Retina (tissue), 1 donor: ENCODE measurements at regions not wholly inside any gene's neighbourhood (a gene's known extent, or its start where the extent isn't known, plus 50 kb on each side); places are given as distances from the start of the nearest gene placed in this dataset.

ENCODE experiments used
- DNase-seq: peaks from one replicate; pipeline ENCODE4 v3.0.0-alpha.2; 2016

DNA sequence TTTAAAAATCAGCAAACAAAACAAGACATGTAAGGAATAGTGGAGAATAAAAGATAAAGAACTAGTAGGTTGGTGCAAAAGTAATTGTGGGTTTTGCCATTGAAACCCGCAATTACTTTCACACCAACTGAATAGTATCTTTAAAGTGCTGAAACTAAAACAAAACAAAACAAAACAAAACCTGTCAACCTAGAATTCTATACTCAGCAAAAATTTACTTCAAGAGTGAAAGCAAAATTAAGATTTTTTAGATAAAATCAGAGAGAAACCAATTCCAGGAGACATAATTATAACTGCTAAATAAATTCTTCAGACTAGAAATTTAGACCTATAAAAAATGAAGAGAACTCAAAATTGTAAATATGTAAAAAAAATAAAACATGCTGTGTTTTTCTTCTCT lies 114.0 kb upstream of the TSPAN2 start:
- no peak for DNase-seq

DNA sequence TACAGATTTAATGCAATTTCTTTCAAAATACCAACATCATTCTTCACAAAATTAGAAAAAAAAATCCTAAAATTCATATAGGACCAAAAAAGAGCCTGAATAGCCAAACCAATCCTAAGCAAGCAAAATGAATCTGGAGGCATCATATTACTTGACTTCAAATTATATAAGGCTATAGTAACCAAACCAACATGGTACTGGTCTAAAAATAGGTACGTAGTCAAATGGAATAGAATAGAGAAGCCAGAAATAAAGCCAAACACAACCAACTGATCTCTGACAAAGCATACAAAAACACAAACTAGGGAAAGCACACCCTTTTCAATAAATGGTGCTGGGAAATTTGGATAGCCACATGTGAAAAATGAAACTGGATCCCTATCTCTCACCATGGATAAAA lies 112.3 kb upstream of the TSPAN2 start:
- DNase-seq: no peak

DNA sequence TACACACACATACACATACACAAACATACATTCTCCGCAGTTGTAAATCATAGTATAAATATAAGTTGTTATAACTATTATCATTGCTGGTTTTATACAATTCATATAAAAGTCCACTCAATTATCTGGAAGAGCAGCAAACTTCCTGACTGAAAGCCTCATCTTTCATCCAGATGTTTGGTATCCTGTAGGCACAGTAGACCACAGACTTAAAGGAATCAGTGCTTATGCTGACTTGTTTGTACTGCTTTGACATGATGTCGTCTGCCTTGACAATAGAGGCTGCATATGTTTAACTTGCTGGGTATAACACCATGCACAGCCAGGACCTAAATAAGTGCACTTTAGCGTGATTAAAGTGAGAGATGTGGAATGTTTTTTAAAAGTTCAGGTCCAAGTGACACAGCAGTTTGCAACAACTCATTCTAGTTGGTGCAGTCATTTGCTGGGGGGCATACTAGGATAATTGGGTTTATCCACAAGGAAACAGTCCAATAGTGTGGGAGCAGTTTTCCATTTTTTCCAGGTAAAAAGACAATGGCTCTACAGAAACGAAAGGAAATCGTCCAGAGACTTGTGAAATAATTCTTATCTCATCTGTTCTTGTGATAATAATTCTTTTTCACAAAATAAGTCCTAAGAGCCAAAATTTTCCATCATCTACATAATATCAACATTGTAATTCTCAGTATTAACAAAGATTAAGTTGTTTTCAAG lies 110.3 kb upstream of the TSPAN2 start:
- DNase-seq: no peak

- no peak for DNase-seq
Observed at GRCh38 chr1:115198938-115199337, 109.6 kb upstream of the TSPAN2 start.

GRCh38 chr1:115196296-115196695 lies 107.0 kb upstream of the TSPAN2 start:
- DNase-seq: no peak

DNA sequence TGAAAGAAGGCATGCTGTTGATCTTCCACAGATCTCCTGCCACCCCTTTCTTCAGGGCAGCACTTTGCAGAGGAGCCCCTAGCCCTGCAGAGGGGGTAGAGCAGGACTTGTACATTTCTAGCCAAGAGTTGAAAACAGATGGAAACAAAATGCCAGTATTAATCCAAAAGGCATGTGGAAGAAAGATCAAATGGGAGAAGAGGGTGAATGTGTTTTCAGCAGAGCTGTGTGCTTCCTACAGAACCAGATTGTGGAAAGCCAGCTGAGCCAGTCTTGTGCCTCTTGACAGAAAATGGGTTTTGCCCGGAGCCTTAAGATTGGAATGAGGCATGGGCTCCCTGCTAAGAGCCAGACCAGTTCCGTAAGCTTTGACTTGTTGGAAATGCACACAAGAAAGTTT lies 105.2 kb upstream of the TSPAN2 start:
- no peak for DNase-seq

GRCh38 chr1:115193046-115193828 lies 103.9 kb upstream of the TSPAN2 start:
- DNase-seq: no peak

- DNase-seq: no peak
Observed at GRCh38 chr1:115192200-115192767, 103.0 kb upstream of the TSPAN2 start.

DNA sequence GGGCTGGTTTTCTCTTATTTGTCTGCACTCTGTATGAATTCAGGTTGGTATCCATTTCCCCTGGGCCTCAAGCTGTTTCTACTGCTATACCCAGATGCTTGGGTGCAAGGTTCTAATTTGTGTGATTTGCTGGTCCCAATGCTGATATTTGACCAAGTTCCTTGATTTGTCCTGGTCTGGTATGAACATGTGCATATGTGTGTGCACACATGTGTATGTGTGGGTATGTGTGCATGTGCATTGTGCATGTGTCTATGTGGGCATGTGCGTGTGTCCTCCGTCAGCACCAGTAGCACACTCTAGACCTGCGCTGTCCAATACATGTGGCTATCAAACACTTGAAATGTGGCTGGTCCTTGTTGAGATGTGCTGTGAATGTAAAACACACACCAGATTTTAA lies 102.4 kb upstream of the TSPAN2 start:
- DNase-seq: no peak

- no peak for DNase-seq
Observed at GRCh38 chr1:115190540-115191170, 101.4 kb upstream of the TSPAN2 start.

DNA sequence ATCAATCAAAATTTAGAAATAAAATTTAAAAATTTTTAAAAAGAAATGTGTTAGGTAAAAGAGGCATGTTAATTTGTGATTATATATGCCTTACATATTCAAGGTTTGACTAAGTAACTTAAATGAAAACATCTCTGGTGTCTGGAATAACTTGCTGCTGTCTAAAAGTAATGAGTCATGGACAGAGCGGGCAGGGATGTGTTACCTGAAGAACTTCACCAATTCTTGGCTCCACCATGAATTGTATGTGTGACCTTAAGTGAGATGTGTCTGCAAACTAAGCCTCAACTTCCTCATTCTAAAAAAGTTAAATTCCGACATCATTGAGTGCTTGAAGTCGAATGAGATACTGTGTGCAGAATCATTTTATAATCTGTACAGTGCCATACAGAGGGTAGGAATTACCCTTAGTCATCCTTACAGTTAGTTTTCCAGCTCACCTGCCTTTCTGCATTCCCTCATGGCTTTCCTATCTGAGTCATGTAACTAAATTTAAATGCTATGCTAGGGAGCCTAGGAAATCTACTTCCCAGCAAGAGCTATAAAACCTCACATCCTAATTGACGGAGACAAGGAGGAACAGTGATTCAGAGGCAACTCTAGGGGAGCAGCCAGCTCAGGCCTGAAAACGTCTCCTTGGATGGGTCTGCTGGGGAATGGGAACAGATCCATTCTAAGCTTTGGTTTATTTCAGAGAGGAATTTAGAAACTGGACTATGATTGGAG lies 100.7 kb upstream of the TSPAN2 start:
- DNase-seq: no peak

DNA sequence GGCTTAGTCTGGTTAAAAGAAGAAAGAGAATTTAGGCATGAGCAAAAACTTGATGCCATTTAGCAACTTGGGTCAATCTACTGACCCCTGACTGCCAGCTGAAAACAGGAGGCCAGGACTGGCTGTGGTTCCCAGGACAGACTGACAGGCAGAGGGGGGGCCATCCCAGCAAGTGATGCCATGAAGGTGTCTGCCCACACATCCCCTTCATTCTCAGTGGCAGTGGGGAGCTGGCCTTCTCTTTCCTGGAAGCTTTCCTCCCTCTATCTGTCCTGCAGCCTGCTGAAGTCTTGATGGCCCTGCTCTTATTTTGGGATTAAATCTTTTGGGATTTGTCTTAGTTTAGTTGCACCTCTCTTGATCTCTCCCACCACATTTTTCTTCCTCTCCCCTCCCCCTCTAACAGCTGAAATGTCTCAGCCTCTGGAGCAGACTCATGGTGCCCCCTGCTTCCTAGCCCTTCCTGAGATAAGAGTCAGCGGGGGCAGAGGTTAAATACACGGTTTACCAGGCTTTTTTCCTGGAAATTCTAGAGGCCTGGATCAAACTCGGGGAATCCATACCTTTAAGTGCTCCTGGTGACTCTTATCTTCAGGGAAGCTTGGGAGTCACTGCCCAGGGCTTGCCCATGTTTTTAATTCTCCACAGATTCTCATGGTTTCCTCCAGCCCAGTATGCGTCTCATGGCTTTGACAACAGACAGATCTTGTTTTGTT lies 99.5 kb upstream of the TSPAN2 start:
- no peak for DNase-seq

DNA sequence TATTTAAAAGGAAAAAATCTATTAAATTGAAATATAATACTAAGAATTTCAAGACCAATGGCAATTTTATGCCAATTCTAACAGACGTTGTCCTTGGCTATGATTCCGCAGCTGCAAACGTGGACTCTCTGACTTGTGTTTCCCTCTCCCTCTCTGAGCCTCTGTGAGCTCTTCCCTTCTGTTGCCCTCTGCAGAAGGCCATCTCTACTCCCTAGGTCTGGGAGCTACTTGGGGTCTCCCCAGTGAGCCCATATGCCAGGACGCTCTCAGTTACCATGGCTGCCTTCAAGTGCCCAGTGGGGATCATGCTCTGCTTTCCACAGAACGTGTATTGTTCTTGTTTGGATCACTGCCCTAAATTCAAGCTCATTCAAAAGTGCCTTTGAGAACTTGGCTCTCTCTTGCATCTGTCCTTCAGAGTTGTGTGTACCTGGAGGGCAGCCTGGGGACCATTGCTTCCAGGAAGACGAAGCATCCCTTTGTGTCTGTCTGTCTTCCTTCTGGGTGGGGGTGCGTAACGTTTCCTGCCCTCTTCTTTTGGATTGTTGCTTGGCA lies 97.5 kb upstream of the TSPAN2 start:
- no peak for DNase-seq

GRCh38 chr1:115185336-115185735 lies 96.0 kb upstream of the TSPAN2 start:
- no peak for DNase-seq

DNA sequence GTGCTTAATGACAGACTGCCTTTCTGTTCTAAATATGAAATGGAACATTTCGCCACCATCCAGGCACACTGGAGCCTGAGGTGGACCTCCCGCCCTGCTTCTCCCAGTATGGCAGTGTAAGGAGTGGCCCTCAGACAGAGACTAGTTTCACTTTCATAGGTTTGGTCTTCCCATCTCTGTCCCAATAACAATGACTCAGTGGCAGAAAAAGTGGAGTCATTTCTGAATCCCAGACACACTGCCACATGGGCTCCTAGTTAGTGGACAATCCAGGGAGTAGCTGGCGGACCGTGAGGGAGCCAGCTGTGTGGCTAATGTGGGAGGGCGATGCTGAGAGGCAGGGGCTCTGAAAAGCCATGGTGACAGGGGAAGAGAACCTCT lies 95.6 kb upstream of the TSPAN2 start:
- no peak for DNase-seq

GRCh38 chr1:115184260-115184950 lies 95.1 kb upstream of the TSPAN2 start:
- DNase-seq: no peak

DNA sequence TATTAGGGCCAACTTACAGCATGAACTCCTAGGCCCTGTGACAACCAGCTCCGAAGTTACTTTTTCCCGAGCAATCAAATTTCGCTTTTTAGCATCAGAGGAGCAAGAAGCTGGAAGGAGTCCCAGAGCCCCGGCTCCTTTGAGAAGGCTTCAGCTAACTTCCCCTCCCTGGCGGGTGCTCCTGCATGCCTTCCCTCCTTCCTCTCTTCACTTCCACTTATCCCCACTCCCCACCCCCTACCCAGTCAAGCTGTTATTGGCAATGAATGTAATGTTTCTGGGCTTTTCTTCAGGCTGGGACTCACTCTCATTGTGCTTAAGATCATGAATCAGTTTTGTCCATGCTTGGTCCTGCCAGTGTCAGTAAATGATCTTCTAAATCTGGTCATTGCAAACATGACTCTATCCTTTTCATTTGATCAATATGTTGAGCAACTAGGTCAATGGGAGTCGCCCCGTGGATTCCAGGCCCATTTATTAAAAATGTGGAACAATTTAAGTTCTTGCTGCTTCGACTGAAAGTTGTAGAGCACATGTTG lies 94.5 kb upstream of the TSPAN2 start:
- no peak for DNase-seq

GRCh38 chr1:115183158-115183557 lies 93.9 kb upstream of the TSPAN2 start:
- DNase-seq: no peak

DNA sequence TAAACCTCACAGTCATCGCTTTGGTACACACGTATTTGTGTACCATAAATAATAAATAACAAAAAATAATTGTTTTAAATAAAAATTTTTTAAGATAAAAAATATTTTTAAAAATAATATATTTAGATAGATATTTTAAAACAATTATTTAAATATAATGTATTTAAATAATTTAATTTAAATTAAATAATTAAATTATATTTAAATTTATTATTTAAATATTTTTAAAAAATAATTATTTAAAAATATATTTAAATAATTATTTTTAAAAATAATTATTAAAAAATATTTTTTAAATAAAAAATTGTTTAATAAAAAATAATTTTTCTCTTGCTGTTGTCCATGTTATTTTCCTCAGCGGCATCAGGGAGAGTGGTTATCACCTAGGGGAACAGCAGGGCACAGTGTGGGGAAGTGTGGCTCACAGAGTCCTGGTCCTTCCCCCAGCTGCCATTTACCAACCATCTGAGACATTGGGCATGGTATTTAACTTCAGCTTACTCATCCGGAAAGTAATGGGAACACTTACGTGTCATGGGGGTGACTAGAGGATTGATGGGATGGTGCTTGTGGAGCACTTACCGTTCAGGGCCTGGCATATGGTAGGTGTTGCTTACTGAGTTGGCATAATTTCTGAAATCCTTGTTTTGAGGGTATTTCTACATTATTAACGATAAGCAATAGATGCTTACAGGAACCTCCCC lies 92.9 kb upstream of the TSPAN2 start:
- peak; percentile 7 for DNase-seq

- DNase-seq: no peak
Observed at GRCh38 chr1:115181231-115181630, 91.9 kb upstream of the TSPAN2 start.
